K562 (cell line): ENCODE measurements at regions not wholly inside any gene's neighbourhood (a gene's known extent, or its start where the extent isn't known, plus 50 kb on each side); places are given as distances from the start of the nearest gene placed in this dataset.

Experiments
- CREBBP ChIP-seq: IDR thresholded peaks from one replicate; pipeline ENCODE4 v1.6.1; 2012; ENCODE audit warnings: low read depth, mild to moderate bottlenecking, control low read depth, inconsistent platforms, low read length
- KAT8 ChIP-seq: fragments of 450-650 bp; IDR thresholded peaks from 2 replicates; pipeline ENCODE4 v1.6.1; 2016; ENCODE audit warnings: low read depth, mild to moderate bottlenecking
- KLF16 ChIP-seq: IDR thresholded peaks from 2 replicates; pipeline ENCODE4 v1.6.1; 2016; ENCODE audit warnings: antibody characterized with exemption
- LCOR ChIP-seq: sonication (generic); formaldehyde crosslinking; IDR thresholded peaks from 2 replicates; pipeline ENCODE4 v1.8.0; 2022; ENCODE audit warnings: mild to moderate bottlenecking, missing genetic modification reagents
- MCM5 ChIP-seq: fragments of 450-650 bp; IDR thresholded peaks from 2 replicates; pipeline ENCODE4 v1.6.1; 2016; ENCODE audit warnings: low read depth
- PML ChIP-seq: IDR thresholded peaks from 2 replicates; pipeline ENCODE4 v1.6.1; 2012; ENCODE audit warnings: low read length, inconsistent platforms
- PYGO2 ChIP-seq: fragments of 450-650 bp; IDR thresholded peaks from 2 replicates; pipeline ENCODE4 v1.6.1; 2016; ENCODE audit warnings: mild to moderate bottlenecking, missing genetic modification characterization, moderate library complexity, missing compliant biosample characterization
- RBM15 ChIP-seq: fragments of 200-400 bp; formaldehyde crosslinking; IDR thresholded peaks from 2 replicates; pipeline ENCODE4 v1.6.1; 2018; ENCODE audit warnings: mild to moderate bottlenecking, low read length, moderate library complexity; ENCODE audit not compliant: insufficient read depth
- TEAD4 ChIP-seq, 2 experiments: sonication (generic) in 1 of 2; formaldehyde crosslinking in 1 of 2; IDR thresholded peaks; 2 replicates each; pipeline versions ENCODE4 v1.6.1 to v1.8.0; 2012 to 2022; ENCODE audit warnings: borderline replicate concordance in 1 of 2, inconsistent platforms in 1 of 2, low read length in 1 of 2, mild to moderate bottlenecking in 1 of 2, missing genetic modification reagents in 1 of 2
- TRIM25 ChIP-seq: fragments of 450-650 bp; IDR thresholded peaks from 2 replicates; pipeline ENCODE4 v1.7.0; 2016; ENCODE audit warnings: borderline replicate concordance
- ZBTB2 ChIP-seq: fragments of 450-650 bp; IDR thresholded peaks from 2 replicates; pipeline ENCODE4 v1.6.1; 2016; ENCODE audit warnings: antibody characterized with exemption
- ZNF407 ChIP-seq: fragments of 450-650 bp; IDR thresholded peaks from 2 replicates; pipeline ENCODE4 v1.6.1; 2016; ENCODE audit warnings: low read depth
- ZNF79 ChIP-seq: fragments of 250-450 bp; sonication (Bioruptor Pico); IDR thresholded peaks from 2 replicates; pipeline ENCODE4 v1.4.0; 2020; ENCODE audit warnings: low read depth, mild to moderate bottlenecking, moderate library complexity
- TF ChIP-seq, protein P1 (sequence below): sonication (generic); formaldehyde crosslinking; IDR thresholded peaks from 2 replicates; pipeline ENCODE4 v1.8.1; 2023; ENCODE audit warnings: mild to moderate bottlenecking, missing genetic modification reagents

DNA sequence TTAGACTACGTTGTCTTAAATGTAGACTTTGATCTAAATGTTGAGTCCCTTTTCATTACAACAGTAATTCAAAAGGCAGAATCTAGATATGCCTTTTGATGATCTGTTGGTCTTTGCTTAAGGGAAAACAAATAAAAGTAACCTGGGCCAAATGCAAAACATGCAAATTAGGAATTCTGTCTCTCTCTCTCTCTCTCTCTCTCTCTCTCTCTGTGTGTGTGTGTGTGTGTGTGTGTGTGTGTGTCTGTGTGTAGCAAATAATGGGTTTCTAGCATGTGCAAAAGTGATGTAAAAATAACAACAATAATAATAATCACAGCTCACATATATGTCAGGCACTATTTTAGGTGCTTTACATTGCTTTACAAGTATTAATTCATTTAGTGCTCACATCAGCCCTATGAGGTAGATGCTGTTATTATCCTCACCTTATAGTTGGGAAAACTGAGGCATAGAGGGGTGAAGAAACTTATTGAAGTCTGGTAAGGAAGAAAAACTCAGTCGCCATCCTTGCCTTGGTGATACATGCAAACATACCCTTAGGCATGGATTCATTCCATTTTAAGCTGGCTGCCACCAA lies 160.3 kb upstream of the ZNF217 start (continued):
- no peak for TF ChIP-seq KLF16
- TF ChIP-seq MCM5: no peak
- TF ChIP-seq, protein P1, sequence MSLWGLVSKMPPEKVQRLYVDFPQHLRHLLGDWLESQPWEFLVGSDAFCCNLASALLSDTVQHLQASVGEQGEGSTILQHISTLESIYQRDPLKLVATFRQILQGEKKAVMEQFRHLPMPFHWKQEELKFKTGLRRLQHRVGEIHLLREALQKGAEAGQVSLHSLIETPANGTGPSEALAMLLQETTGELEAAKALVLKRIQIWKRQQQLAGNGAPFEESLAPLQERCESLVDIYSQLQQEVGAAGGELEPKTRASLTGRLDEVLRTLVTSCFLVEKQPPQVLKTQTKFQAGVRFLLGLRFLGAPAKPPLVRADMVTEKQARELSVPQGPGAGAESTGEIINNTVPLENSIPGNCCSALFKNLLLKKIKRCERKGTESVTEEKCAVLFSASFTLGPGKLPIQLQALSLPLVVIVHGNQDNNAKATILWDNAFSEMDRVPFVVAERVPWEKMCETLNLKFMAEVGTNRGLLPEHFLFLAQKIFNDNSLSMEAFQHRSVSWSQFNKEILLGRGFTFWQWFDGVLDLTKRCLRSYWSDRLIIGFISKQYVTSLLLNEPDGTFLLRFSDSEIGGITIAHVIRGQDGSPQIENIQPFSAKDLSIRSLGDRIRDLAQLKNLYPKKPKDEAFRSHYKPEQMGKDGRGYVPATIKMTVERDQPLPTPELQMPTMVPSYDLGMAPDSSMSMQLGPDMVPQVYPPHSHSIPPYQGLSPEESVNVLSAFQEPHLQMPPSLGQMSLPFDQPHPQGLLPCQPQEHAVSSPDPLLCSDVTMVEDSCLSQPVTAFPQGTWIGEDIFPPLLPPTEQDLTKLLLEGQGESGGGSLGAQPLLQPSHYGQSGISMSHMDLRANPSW (CRISPR knock-in tag): no peak
- TF ChIP-seq RBM15: no peak
- TF ChIP-seq TEAD4 (IDR thresholded peaks at IDR 0.05; ENCODE audit: low read length): 0 out of 2 replicates have a peak, but pooled peaks have one; percentile 38
- TF ChIP-seq TEAD4 (CRISPR knock-in tag; IDR thresholded peaks at IDR 0.05; ENCODE audit: borderline replicate concordance): no peak
- TF ChIP-seq ZBTB2: 0 out of 2 replicates have a peak, but pooled peaks have one; percentile 50
- no peak for TF ChIP-seq CREBBP
- no peak for TF ChIP-seq PML
- peak; percentile 70; the same call in 1 of the 2 replicates for TF ChIP-seq PYGO2 (tag)
- TF ChIP-seq TRIM25: 0 out of 2 replicates have a peak, but pooled peaks have one; percentile 17
- no peak for TF ChIP-seq LCOR
- TF ChIP-seq KAT8: no peak
- TF ChIP-seq ZNF79: no peak
- TF ChIP-seq ZNF407: no peak
